22Rv1 (cell line): ENCODE measurements at regions not wholly inside any gene's neighbourhood (a gene's known extent, or its start where the extent isn't known, plus 50 kb on each side); places are given as distances from the start of the nearest gene placed in this dataset.

Source experiments
- H3K27ac ChIP-seq: fragments of 450-650 bp; 2 replicates; pipeline ENCODE4 v1.5.1; 2017
- ZFX ChIP-seq: fragments of 450-650 bp; IDR thresholded peaks from 2 replicates; pipeline ENCODE4 v1.6.1; 2017; ENCODE audit warnings: antibody characterized with exemption, borderline replicate concordance
- TF ChIP-seq, protein P1 (sequence below): fragments of 450-650 bp; IDR thresholded peaks from 2 replicates; pipeline ENCODE4 v1.5.1; 2017; ENCODE audit warnings: mild to moderate bottlenecking

- H3K27ac ChIP-seq: no peak overlapping the region
- TF ChIP-seq, protein P1, sequence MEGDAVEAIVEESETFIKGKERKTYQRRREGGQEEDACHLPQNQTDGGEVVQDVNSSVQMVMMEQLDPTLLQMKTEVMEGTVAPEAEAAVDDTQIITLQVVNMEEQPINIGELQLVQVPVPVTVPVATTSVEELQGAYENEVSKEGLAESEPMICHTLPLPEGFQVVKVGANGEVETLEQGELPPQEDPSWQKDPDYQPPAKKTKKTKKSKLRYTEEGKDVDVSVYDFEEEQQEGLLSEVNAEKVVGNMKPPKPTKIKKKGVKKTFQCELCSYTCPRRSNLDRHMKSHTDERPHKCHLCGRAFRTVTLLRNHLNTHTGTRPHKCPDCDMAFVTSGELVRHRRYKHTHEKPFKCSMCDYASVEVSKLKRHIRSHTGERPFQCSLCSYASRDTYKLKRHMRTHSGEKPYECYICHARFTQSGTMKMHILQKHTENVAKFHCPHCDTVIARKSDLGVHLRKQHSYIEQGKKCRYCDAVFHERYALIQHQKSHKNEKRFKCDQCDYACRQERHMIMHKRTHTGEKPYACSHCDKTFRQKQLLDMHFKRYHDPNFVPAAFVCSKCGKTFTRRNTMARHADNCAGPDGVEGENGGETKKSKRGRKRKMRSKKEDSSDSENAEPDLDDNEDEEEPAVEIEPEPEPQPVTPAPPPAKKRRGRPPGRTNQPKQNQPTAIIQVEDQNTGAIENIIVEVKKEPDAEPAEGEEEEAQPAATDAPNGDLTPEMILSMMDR: no peak
- TF ChIP-seq ZFX: no peak
Observed at GRCh38 chr3:109648027-109648426, 310.7 kb upstream of the DPPA4 start.

GRCh38 chr3:109656225-109656624 lies 318.9 kb upstream of the DPPA4 start:
- no peak for TF ChIP-seq ZFX
- TF ChIP-seq, protein P1: no peak
- no peak overlapping the region for H3K27ac ChIP-seq

- TF ChIP-seq, protein P1: no peak
- no peak overlapping the region for H3K27ac ChIP-seq
Observed at GRCh38 chr3:109678600-109678999, 341.3 kb upstream of the DPPA4 start.

- TF ChIP-seq ZFX: no peak
- TF ChIP-seq, protein P1: no peak
- no peak overlapping the region for H3K27ac ChIP-seq
Observed at GRCh38 chr3:109679664-109680063, 342.3 kb upstream of the DPPA4 start.

GRCh38 chr3:109683746-109684145 lies 346.4 kb upstream of the DPPA4 start:
- H3K27ac ChIP-seq: no peak overlapping the region

GRCh38 chr3:109685084-109686079 lies 348.0 kb upstream of the DPPA4 start:
- no peak for TF ChIP-seq ZFX
- TF ChIP-seq, protein P1: no peak
- no peak overlapping the region for H3K27ac ChIP-seq

More at GRCh38 chr3:109683746-109684145, 346.4 kb upstream of the DPPA4 start:
- TF ChIP-seq ZFX: no peak
- TF ChIP-seq, protein P1: no peak

- TF ChIP-seq, protein P1: no peak
- no peak for TF ChIP-seq ZFX
- no peak overlapping the region for H3K27ac ChIP-seq
Observed at GRCh38 chr3:109687626-109688025, 350.3 kb upstream of the DPPA4 start.
